ENCODE measurements at regions not wholly inside any gene's neighbourhood (a gene's known extent, or its start where the extent isn't known, plus 50 kb on each side); places are given as distances from the start of the nearest gene placed in this dataset.

DNA sequence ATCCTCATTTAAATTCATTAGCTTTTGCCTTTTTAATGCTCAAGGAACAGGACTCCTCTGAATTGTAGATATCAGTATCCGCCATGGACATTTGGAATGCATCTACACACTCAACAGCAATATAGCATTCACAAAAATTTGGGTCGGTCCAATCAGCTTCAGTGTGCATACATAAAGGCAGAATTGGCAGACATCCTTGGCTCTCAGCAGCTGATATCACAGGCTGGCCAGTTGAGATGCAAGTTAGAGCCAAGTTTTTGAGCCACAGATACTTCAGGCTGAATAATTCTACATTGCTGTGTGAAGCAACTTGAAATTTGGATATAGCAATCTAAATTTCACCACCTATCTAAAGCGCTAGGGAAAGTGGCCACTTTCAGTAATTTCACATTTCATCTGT lies 821.1 kb downstream of the PCDH19 start:
- H3K4me1 ChIP-seq, result no peaks in the 10 kb centered on the region
- H3K27ac ChIP-seq, result no peak overlapping the region
- no peak overlapping the region for H3K4me3 ChIP-seq
- TF ChIP-seq EP300 (IDR thresholded peaks at IDR 0.05) (no peak), POLR2AphosphoS5 (IDR thresholded peaks at IDR 0.05) (no peak), POLR2A (IDR thresholded peaks at IDR 0.05) (no peak)
- TF ChIP-seq, protein P1, sequence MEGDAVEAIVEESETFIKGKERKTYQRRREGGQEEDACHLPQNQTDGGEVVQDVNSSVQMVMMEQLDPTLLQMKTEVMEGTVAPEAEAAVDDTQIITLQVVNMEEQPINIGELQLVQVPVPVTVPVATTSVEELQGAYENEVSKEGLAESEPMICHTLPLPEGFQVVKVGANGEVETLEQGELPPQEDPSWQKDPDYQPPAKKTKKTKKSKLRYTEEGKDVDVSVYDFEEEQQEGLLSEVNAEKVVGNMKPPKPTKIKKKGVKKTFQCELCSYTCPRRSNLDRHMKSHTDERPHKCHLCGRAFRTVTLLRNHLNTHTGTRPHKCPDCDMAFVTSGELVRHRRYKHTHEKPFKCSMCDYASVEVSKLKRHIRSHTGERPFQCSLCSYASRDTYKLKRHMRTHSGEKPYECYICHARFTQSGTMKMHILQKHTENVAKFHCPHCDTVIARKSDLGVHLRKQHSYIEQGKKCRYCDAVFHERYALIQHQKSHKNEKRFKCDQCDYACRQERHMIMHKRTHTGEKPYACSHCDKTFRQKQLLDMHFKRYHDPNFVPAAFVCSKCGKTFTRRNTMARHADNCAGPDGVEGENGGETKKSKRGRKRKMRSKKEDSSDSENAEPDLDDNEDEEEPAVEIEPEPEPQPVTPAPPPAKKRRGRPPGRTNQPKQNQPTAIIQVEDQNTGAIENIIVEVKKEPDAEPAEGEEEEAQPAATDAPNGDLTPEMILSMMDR (IDR thresholded peaks at IDR 0.05), result no peak
- DNase-seq, result no peak
- H3K36me3 ChIP-seq, result no peaks in the 10 kb centered on the region
- 81 to 89% methylated on average over 3 of the region's 3 CpGs for WGBS, 2 donors
- H3K27me3 ChIP-seq, result no peaks in the 10 kb centered on the region
- no peaks in the 10 kb centered on the region for H3K9me3 ChIP-seq
- intact Hi-C loops (cut with DNase I), result no loop called here

DNA sequence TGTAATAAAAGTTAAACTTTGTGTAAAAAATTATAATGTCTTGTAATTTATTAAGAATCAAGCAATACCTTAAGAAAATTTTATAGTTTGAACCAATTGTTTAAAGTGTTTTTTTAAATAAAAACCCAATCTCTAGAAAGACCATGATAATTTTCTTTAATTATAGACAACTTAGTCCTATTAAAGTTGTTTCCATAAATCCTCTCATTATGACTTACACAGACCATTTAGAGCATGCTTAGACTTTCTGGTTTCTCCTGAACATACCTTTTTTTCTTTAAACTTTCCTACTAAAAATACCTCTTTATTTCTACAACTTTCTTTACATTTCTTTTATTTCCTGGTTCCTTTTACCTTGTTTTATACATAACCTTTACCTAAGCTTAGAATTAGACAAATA lies 837.4 kb downstream of the PCDH19 start:
- no peak for DNase-seq
- Histone ChIP-seq H3K36me3 (no peaks in the 10 kb centered on the region), H3K27me3 (no peaks in the 10 kb centered on the region), H3K27ac (no peak overlapping the region), H3K9me3 (no peaks in the 10 kb centered on the region), H3K4me3 (no peak overlapping the region), H3K4me1 (no peaks in the 10 kb centered on the region)
- intact Hi-C loops (cut with DNase I), result no loop called here
- TF ChIP-seq POLR2A (IDR thresholded peaks at IDR 0.05) (no peak), EP300 (IDR thresholded peaks at IDR 0.05) (no peak), POLR2AphosphoS5 (IDR thresholded peaks at IDR 0.05) (no peak)
- TF ChIP-seq, protein P1 (IDR thresholded peaks at IDR 0.05), result no peak

DNA sequence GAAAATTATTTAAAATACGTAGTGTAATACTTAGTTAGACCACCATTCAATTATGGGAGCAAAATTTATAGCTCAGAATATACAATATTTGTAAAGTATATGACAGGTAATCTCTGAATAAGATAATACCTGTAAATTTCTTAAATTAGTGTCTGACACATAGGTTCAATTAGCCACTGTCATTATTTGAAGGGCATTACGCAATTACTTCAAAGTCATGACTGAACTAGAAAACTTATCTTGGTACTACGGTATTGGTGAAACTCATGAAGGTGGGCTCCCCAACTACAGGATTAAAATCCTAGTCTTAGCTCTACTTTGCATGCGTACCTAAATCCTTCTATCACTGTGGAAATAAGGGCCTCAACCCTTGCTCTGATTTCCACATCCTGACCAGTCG lies 860.7 kb downstream of the PCDH19 start:
- H3K9me3 ChIP-seq, result no peaks in the 10 kb centered on the region
- no peak overlapping the region for H3K27ac ChIP-seq
- intact Hi-C loops (cut with DNase I), result no loop called here
- TF ChIP-seq POLR2A (IDR thresholded peaks at IDR 0.05) (no peak), EP300 (IDR thresholded peaks at IDR 0.05) (no peak), POLR2AphosphoS5 (IDR thresholded peaks at IDR 0.05) (no peak)
- TF ChIP-seq, protein P1 (IDR thresholded peaks at IDR 0.05), result no peak
- no peaks in the 10 kb centered on the region for H3K4me1 ChIP-seq
- H3K36me3 ChIP-seq, result no peaks in the 10 kb centered on the region
- no peaks in the 10 kb centered on the region for H3K27me3 ChIP-seq
- no peak for DNase-seq
- H3K4me3 ChIP-seq, result no peak overlapping the region
- WGBS, 2 donors, result 80 to 87% methylated on average over 5 of the region's 5 CpGs

DNA sequence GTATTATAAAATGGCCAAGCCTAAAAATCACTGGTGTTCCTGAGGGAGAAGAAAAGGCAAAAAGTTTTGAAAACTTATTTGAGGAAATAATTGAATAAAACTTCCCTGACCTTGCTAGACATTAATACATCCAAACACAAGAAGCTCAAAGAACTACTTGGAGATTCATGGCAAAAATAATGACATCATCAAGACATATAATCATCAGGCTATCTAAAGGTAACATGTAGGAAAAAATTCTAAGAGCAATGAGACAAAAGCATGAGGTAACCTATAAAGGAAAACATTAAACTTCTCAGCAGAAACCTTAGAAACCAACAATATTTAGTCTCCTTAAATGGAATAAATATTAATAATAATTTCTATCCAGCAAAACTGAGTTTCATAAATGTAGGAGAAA lies 887.6 kb downstream of the PCDH19 start:
- intact Hi-C loops (cut with DNase I), result no loop called here
- DNase-seq, result no peak
- H3K36me3 ChIP-seq, result no peaks in the 10 kb centered on the region
- no peak for TF ChIP-seq POLR2A (IDR thresholded peaks at IDR 0.05)
- TF ChIP-seq, protein P1 (IDR thresholded peaks at IDR 0.05), result no peak
- no peak for TF ChIP-seq EP300 (IDR thresholded peaks at IDR 0.05)
- no peak for TF ChIP-seq POLR2AphosphoS5 (IDR thresholded peaks at IDR 0.05)
- H3K4me1 ChIP-seq, result no peaks in the 10 kb centered on the region
- no peak overlapping the region for H3K27ac ChIP-seq
- H3K4me3 ChIP-seq, result no peak overlapping the region
- no peaks in the 10 kb centered on the region for H3K27me3 ChIP-seq
- no peaks in the 10 kb centered on the region for H3K9me3 ChIP-seq

DNA sequence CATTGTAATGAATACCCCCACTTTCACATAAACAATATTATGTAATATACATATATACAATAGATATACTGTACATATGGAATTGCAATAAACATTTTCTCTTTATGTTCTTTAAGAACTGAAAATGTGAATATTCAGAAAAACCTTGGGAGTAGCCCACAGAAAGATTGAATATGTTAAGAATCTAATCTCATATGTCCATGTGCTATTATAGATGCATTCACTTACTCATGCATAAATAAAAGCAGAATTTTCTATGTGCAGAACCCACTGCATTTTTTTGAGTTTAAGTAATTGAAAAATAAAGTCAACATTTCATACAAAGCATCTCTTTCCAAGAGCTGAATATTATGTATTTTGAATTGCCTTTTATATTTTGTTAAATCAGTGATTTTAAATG lies 902.3 kb downstream of the PCDH19 start:
- Histone ChIP-seq H3K4me1 (no peaks in the 10 kb centered on the region), H3K36me3 (no peaks in the 10 kb centered on the region), H3K27me3 (no peaks in the 10 kb centered on the region), H3K9me3 (no peaks in the 10 kb centered on the region), H3K4me3 (no peak overlapping the region), H3K27ac (no peak overlapping the region)
- TF ChIP-seq EP300 (IDR thresholded peaks at IDR 0.05), result no peak
- TF ChIP-seq POLR2A (IDR thresholded peaks at IDR 0.05), result no peak
- TF ChIP-seq, protein P1 (IDR thresholded peaks at IDR 0.05), result no peak
- TF ChIP-seq POLR2AphosphoS5 (IDR thresholded peaks at IDR 0.05), result no peak
- DNase-seq, result no peak
- intact Hi-C loops (cut with DNase I), result no loop called here
